ENCODE measurements at regions not wholly inside any gene's neighbourhood (a gene's known extent, or its start where the extent isn't known, plus 50 kb on each side); places are given as distances from the start of the nearest gene placed in this dataset.

GRCh38 chr5:61905613-61906012 lies 400.4 kb upstream of the KIF2A start:
- no peaks in the 10 kb centered on the region for H3K9me3 ChIP-seq

GRCh38 chr5:61906820-61907219 lies 399.2 kb upstream of the KIF2A start:
- FAIRE-seq: no peak
- Histone ChIP-seq H3K9me3 (no peaks in the 10 kb centered on the region; the same call in 2 of the 3 replicates), H3K4me2 (no peak overlapping the region), H3K27ac (no peak overlapping the region), H3K4me1 (no peaks in the 10 kb centered on the region), H3K4me3 (no peak overlapping the region)
- ATAC-seq: no peak
- no peak for DNase-seq (ENCODE audit: low read depth in 1 of 2, low spot score in 1 of 2)
- ChIA-PET POLR2A (no interaction called here), CTCF (no interaction called here)
- TF ChIP-seq MAX (IDR thresholded peaks at IDR 0.05): no peak
- no peak for TF ChIP-seq RAD21 (conservative IDR thresholded peaks at IDR 0.05 in 1 of 2, IDR thresholded peaks at IDR 0.05 in 1 of 2)
- TF ChIP-seq CBX2 (IDR thresholded peaks at IDR 0.05; ENCODE audit: borderline replicate concordance, low read depth): no peak
- TF ChIP-seq EHF (CRISPR knock-in tag; IDR thresholded peaks at IDR 0.05): no peak
- TF ChIP-seq RFX5 (IDR thresholded peaks at IDR 0.05): no peak
- TF ChIP-seq RARB (CRISPR knock-in tag; IDR thresholded peaks at IDR 0.05): no peak
- no peak for TF ChIP-seq MAFK (IDR thresholded peaks at IDR 0.05; ENCODE audit: partially characterized antibody)
- TF ChIP-seq PBX3 (IDR thresholded peaks at IDR 0.05): no peak
- TF ChIP-seq CHD4 (IDR thresholded peaks at IDR 0.05; ENCODE audit: borderline replicate concordance): no peak
- no peak for TF ChIP-seq GATA3 (IDR thresholded peaks at IDR 0.05; ENCODE audit: borderline replicate concordance)
- no peak for TF ChIP-seq ZC3H11A (IDR thresholded peaks at IDR 0.05)
- TF ChIP-seq, protein P1, sequence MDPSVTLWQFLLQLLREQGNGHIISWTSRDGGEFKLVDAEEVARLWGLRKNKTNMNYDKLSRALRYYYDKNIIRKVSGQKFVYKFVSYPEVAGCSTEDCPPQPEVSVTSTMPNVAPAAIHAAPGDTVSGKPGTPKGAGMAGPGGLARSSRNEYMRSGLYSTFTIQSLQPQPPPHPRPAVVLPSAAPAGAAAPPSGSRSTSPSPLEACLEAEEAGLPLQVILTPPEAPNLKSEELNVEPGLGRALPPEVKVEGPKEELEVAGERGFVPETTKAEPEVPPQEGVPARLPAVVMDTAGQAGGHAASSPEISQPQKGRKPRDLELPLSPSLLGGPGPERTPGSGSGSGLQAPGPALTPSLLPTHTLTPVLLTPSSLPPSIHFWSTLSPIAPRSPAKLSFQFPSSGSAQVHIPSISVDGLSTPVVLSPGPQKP (IDR thresholded peaks at IDR 0.05; ENCODE audit: low read depth, low read length): no peak
- no peak for TF ChIP-seq NR3C1 (IDR thresholded peaks at IDR 0.05)
- TF ChIP-seq ZNF302 (CRISPR knock-in tag; IDR thresholded peaks at IDR 0.05): no peak
- no peak for TF ChIP-seq ZSCAN20 (CRISPR knock-in tag; IDR thresholded peaks at IDR 0.05)
- TF ChIP-seq ZFP36 (IDR thresholded peaks at IDR 0.05; ENCODE audit: borderline replicate concordance, partially characterized antibody): no peak
- no peak for TF ChIP-seq KDM1A (IDR thresholded peaks at IDR 0.05; ENCODE audit: low read depth)
- TF ChIP-seq REST (IDR thresholded peaks at IDR 0.05): no peak
- TF ChIP-seq HOXB13 (CRISPR knock-in tag; IDR thresholded peaks at IDR 0.05; ENCODE audit: low read depth): no peak
- no peak for TF ChIP-seq FOSL2 (IDR thresholded peaks at IDR 0.05)
- TF ChIP-seq FOSL2 (CRISPR knock-in tag; IDR thresholded peaks at IDR 0.05): no peak
- 30% methylated on average over 5 of the region's 5 CpGs for WGBS (ENCODE audit: missing lambda C conversion rate)

More at GRCh38 chr5:61905613-61906012, 400.4 kb upstream of the KIF2A start:
- Histone ChIP-seq H3K4me3 (no peak overlapping the region), H3K4me1 (no peaks in the 10 kb centered on the region), H3K4me2 (no peak overlapping the region), H3K27ac (no peak overlapping the region)
- ChIA-PET POLR2A (no interaction called here), CTCF (no interaction called here)
- no peak for FAIRE-seq
- WGBS (ENCODE audit: missing lambda C conversion rate): 73% methylated on average over 3 of the region's 3 CpGs
- DNase-seq (ENCODE audit: low read depth in 1 of 2, low spot score in 1 of 2): no peak
- no peak for ATAC-seq
- no peak for TF ChIP-seq RFX5 (IDR thresholded peaks at IDR 0.05)
